Neural cell (in vitro differentiated cells): ENCODE measurements at regions not wholly inside any gene's neighbourhood (a gene's known extent, or its start where the extent isn't known, plus 50 kb on each side); places are given as distances from the start of the nearest gene placed in this dataset.

Experiments used
- H2AFZ ChIP-seq: fragments of 200-600, 300-800 bp; sonication (generic), shearing (Covaris generic); 2 replicates; pipeline ENCODE4 v1.6.0; 2014; ENCODE audit warnings: low read depth, mild to moderate bottlenecking, antibody characterized with exemption, low read length, moderate library complexity
- H3F3A ChIP-seq: fragments of 200-600 bp; shearing (Covaris generic); 2 replicates; pipeline ENCODE4 v1.6.1; 2016; ENCODE audit warnings: mild to moderate bottlenecking, moderate library complexity, mixed read lengths, antibody characterized with exemption, low read length; ENCODE audit not compliant: insufficient read depth, poor library complexity, severe bottlenecking
- H3K27ac ChIP-seq: fragments of 200-600, 300-800 bp; sonication (generic), shearing (Covaris generic); 2 replicates; pipeline ENCODE4 v1.5.1; 2014; ENCODE audit warnings: mild to moderate bottlenecking, low read length, moderate library complexity
- H3K27me3 ChIP-seq: fragments of 300-800, 200-600 bp; sonication (generic), shearing (Covaris generic); 2 replicates; pipeline ENCODE4 v1.6.0; 2014; ENCODE audit warnings: mild to moderate bottlenecking, low read depth, low read length, moderate library complexity; ENCODE audit not compliant: insufficient read depth
- H3K36me3 ChIP-seq: fragments of 300-800, 200-600 bp; sonication (generic), shearing (Covaris generic); 2 replicates; pipeline ENCODE4 v1.5.1; 2014; ENCODE audit warnings: mild to moderate bottlenecking, antibody characterized with exemption, low read length, moderate library complexity; ENCODE audit not compliant: insufficient read depth
- H3K4me2 ChIP-seq: fragments of 300-800, 200-600 bp; sonication (generic), shearing (Covaris generic); 2 replicates; pipeline ENCODE4 v1.6.0; 2014; ENCODE audit warnings: mild to moderate bottlenecking, low read length
- H3K4me3 ChIP-seq: fragments of 300-800, 200-600 bp; sonication (generic), shearing (Covaris generic); 2 replicates; pipeline ENCODE4 v1.5.1; 2014; ENCODE audit warnings: mild to moderate bottlenecking, low read length, moderate library complexity
- H3K79me2 ChIP-seq: fragments of 200-600 bp; shearing (Covaris generic); replicated peaks from 2 replicates; pipeline ENCODE4 v1.6.0; 2014; ENCODE audit warnings: mild to moderate bottlenecking, low read length, moderate library complexity; ENCODE audit not compliant: insufficient read depth
- H3K9ac ChIP-seq: fragments of 300-800, 200-600 bp; sonication (generic), shearing (Covaris generic); 2 replicates; pipeline ENCODE4 v1.6.1; 2016; ENCODE audit warnings: mild to moderate bottlenecking, low read length, mixed read lengths
- H3K9me2 ChIP-seq: fragments of 200-600 bp; shearing (Covaris generic); 2 replicates; pipeline ENCODE4 v1.6.1; 2016; ENCODE audit warnings: mild to moderate bottlenecking, low read length, mixed read lengths; ENCODE audit not compliant: insufficient read depth
- H3K9me3 ChIP-seq: fragments of 200-600, 300-800 bp; sonication (generic), shearing (Covaris generic); 2 replicates; pipeline ENCODE4 v1.6.1; 2016; ENCODE audit warnings: mild to moderate bottlenecking, mixed run types, low read length, moderate library complexity, mixed read lengths
- H4K20me1 ChIP-seq: fragments of 200-600 bp; shearing (Covaris generic); 2 replicates; pipeline ENCODE4 v1.6.1; 2016; ENCODE audit warnings: mild to moderate bottlenecking, mixed run types; ENCODE audit not compliant: insufficient read depth
- CTCF ChIP-seq: fragments of 450-650 bp; IDR thresholded peaks from 2 replicates; pipeline ENCODE4 v1.5.1; 2014; ENCODE audit warnings: antibody characterized with exemption, mild to moderate bottlenecking, moderate library complexity; ENCODE audit not compliant: poor library complexity, severe bottlenecking
- EP300 ChIP-seq: fragments of 450-650 bp; conservative IDR thresholded peaks from 2 replicates; pipeline ENCODE4 v1.6.1; 2014; ENCODE audit warnings: antibody characterized with exemption, mild to moderate bottlenecking, moderate library complexity; ENCODE audit not compliant: poor library complexity, severe bottlenecking
- EZH2 ChIP-seq: fragments of 200-600, 300-800 bp; shearing (Covaris generic), sonication (generic); IDR thresholded peaks from 2 replicates; pipeline ENCODE4 v1.6.1; 2014; ENCODE audit warnings: antibody characterized with exemption, low read length, borderline replicate concordance, mild to moderate bottlenecking; ENCODE audit not compliant: insufficient read depth, poor library complexity, severe bottlenecking
- MXI1 ChIP-seq: fragments of 450-650 bp; conservative IDR thresholded peaks from 2 replicates; pipeline ENCODE4 v1.6.1; 2014; ENCODE audit warnings: antibody characterized with exemption, mild to moderate bottlenecking; ENCODE audit not compliant: poor library complexity, severe bottlenecking
- POLR2AphosphoS5 ChIP-seq: IDR thresholded peaks from 2 replicates; pipeline ENCODE4 v1.6.1; 2012
- REST ChIP-seq: IDR thresholded peaks from 2 replicates; pipeline ENCODE4 v1.6.1; 2012; ENCODE audit warnings: borderline replicate concordance
- SMC3 ChIP-seq: fragments of 450-650 bp; conservative IDR thresholded peaks from 2 replicates; pipeline ENCODE4 v1.6.1; 2014; ENCODE audit warnings: antibody characterized with exemption, mild to moderate bottlenecking, moderate library complexity; ENCODE audit not compliant: poor library complexity
- TAF1 ChIP-seq: IDR thresholded peaks from 2 replicates; pipeline ENCODE4 v1.6.1; 2012; ENCODE audit warnings: low read depth

- Histone ChIP-seq H3K27me3 (no peaks in the 10 kb centered on the region), H3K27ac (no peak overlapping the region), H3K79me2 (no peaks in the 10 kb centered on the region), H3K9ac (no peak overlapping the region), H3K4me2 (no peak overlapping the region), H3K9me3 (no peaks in the 10 kb centered on the region), H3F3A (no peaks in the 10 kb centered on the region), H4K20me1 (no peaks in the 10 kb centered on the region), H3K4me3 (no peak overlapping the region), H3K9me2 (no peaks in the 10 kb centered on the region), H3K36me3 (no peaks in the 10 kb centered on the region), H2AFZ (no peak overlapping the region)
- TF ChIP-seq MXI1 (no peak), EZH2 (no peak), SMC3 (no peak), POLR2AphosphoS5 (no peak), REST (no peak)
Observed at GRCh38 chr21:16427587-16428087, 697.9 kb downstream of the USP25 start.

- Histone ChIP-seq H3K9me3 (no peaks in the 10 kb centered on the region), H3F3A (no peaks in the 10 kb centered on the region), H2AFZ (no peak overlapping the region), H3K79me2 (no peaks in the 10 kb centered on the region), H4K20me1 (no peaks in the 10 kb centered on the region), H3K4me2 (no peak overlapping the region), H3K36me3 (no peaks in the 10 kb centered on the region), H3K9ac (no peak overlapping the region), H3K27ac (no peak overlapping the region), H3K27me3 (no peaks in the 10 kb centered on the region), H3K9me2 (no peaks in the 10 kb centered on the region), H3K4me3 (no peak overlapping the region)
- no peak for TF ChIP-seq TAF1
- no peak for TF ChIP-seq MXI1
- TF ChIP-seq POLR2AphosphoS5 = no peak
- TF ChIP-seq EP300 = no peak
- TF ChIP-seq EZH2 = no peak
- no peak for TF ChIP-seq SMC3
- no peak for TF ChIP-seq CTCF
Observed at GRCh38 chr21:16437586-16437985, 707.8 kb downstream of the USP25 start.

GRCh38 chr21:16438761-16439160, 709.0 kb downstream of the USP25 start:
- no peak overlapping the region for H2AFZ ChIP-seq
- H3K27ac ChIP-seq = no peak overlapping the region
- no peaks in the 10 kb centered on the region for H3K36me3 ChIP-seq
- H4K20me1 ChIP-seq = no peaks in the 10 kb centered on the region
- no peak overlapping the region for H3K4me3 ChIP-seq
- H3K27me3 ChIP-seq = no peaks in the 10 kb centered on the region
- TF ChIP-seq TAF1 (no peak), REST (no peak), SMC3 (no peak)
- no peak overlapping the region for H3K4me2 ChIP-seq
- H3K9me3 ChIP-seq = no peaks in the 10 kb centered on the region
- H3F3A ChIP-seq = no peaks in the 10 kb centered on the region
- H3K79me2 ChIP-seq = no peaks in the 10 kb centered on the region
- no peak overlapping the region for H3K9ac ChIP-seq
- no peaks in the 10 kb centered on the region for H3K9me2 ChIP-seq
